ENCODE measurements at regions not wholly inside any gene's neighbourhood (a gene's known extent, or its start where the extent isn't known, plus 50 kb on each side); places are given as distances from the start of the nearest gene placed in this dataset.

DNA sequence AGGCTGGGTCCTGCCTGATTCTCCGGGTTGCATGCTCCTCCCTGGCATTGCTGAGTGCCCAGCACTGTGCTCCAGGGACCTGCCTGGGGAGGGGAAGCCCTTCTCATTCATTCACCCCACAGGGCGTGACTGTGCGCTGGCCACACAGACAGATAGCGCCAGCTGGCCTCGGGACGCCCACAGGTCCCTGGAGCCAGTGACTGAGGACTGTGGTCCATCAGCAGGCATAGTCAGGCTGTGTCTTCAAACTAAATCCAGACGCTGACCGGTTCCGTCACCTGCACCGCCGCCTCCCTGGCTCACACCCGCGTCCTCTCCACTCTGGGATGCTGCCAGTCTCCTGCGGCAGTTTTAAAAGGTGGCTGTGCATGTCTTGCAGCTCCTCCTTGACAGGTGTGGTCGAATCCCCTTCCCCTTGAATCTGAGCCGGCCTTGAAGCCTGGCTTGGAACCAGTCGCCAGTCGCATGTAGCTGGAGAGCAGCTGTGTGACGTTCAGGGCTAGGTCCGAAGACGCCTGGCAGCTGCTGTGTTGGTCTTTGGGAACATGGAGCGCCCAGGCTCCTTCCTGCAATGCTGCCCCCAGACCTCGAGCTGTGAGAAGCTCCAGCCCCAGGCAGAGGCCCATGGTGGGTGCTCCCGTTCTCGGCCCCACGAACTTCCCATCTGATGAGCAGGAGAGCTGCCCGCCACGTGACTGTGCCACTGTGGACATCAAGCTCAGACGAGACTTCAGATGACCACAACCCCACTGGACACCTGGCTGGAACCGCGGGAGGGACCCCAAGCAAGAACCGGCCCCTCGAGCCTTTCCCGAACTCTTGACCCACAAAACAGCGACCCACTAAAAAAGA, 94.1 kb downstream of the ADRA2C start:
- intact Hi-C loops (cut with micrococcal nuclease; ENCODE audit: unreplicated experiment), result no loop called here
- no peaks in the 10 kb centered on the region for H3K79me2 ChIP-seq (ENCODE audit: control insufficient read depth, insufficient read depth, low read length)

DNA sequence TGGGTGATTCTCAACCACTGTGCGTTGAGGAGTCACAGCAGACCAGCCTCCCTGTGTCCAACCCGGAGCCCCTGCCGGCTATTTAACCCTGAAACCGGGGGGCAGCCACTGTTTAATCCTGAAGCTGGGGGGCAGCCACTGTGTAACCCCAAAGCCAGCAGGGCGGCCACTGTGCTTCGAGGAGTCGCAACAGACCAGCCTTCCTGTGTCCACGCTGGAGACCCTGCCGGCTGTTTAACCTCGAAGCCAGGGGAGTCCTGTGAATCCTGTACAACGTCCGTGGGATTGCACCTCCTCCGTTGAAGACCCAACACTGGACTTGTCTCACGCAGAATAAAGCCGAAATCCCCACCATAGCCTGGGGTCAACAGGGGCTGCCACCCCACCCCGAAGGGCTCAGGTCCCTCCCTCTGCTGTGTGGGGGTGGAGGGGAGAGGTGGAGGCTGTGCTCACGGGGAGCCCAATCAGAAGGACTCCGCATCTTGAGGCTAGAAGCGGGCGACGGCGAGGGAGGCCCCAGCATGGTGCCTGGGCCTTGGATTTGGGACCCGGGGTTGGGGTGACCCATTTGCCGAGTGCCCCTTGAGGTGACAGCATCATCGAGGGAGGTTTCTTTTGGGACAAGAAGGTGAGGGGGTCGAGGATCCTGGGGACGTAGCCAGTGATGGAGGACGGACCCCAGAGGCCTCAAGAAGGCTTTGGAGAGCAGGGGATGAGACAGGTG, 94.9 kb downstream of the ADRA2C start:
- H3K79me2 ChIP-seq (ENCODE audit: control insufficient read depth, insufficient read depth, low read length), result no peaks in the 10 kb centered on the region
- ATAC-seq, result no peak
- no peaks in the 10 kb centered on the region for H3K36me3 ChIP-seq (ENCODE audit: control insufficient read depth in 2 of 2, insufficient read depth in 2 of 2, low read length in 1 of 2)
- CTCF ChIA-PET, result no interaction called here
- no peaks in the 10 kb centered on the region for H3K4me1 ChIP-seq (ENCODE audit: control insufficient read depth, insufficient read depth, low read length)
- RAD21 ChIA-PET (ENCODE audit: unreplicated experiment), result no interaction called here
- DNase-seq (ENCODE audit: low read depth, low spot score), result no peak
- no peaks in the 10 kb centered on the region for H3K9me3 ChIP-seq (replicated peaks; ENCODE audit: control insufficient read depth, insufficient read depth, low read length)
- no peaks in the 10 kb centered on the region for H4K20me1 ChIP-seq (ENCODE audit: control insufficient read depth, insufficient read depth)
- POLR2A ChIA-PET, result no interaction called here
- intact Hi-C loops (cut with micrococcal nuclease; ENCODE audit: unreplicated experiment), result no loop called here
- H3K27ac ChIP-seq (ENCODE audit: control insufficient read depth, insufficient read depth), result no peak overlapping the region
- in situ Hi-C loops (cut with MboI), result no loop called here
- WGBS (ENCODE audit: insufficient coverage, insufficient replicate concordance, low lambda C conversion rate, missing lambda C conversion rate), result 34% methylated on average over 28 of the region's 28 CpGs
- SMC1A ChIA-PET (ENCODE audit: uncharacterized antibody, unreplicated experiment), result no interaction called here
- H3K9ac ChIP-seq (ENCODE audit: control insufficient read depth, insufficient read depth, low read length), result no peak overlapping the region
- no peaks in the 10 kb centered on the region; a peak in 1 of 4 replicates for H3K27me3 ChIP-seq (replicated peaks in 1 of 2; ENCODE audit: control insufficient read depth in 2 of 2, insufficient read depth in 2 of 2, low read length in 1 of 2)
- BruUV-seq (replicated peaks), result no TSS peak
- H3K4me2 ChIP-seq (ENCODE audit: control insufficient read depth, insufficient read depth), result no peak overlapping the region
- H3K4me3 ChIP-seq, result no peak overlapping the region
- no peak overlapping the region for H2AFZ ChIP-seq (ENCODE audit: control insufficient read depth, low read depth, low read length)
- no peak for FAIRE-seq
- no peak for TF ChIP-seq NR2F1 (conservative IDR thresholded peaks at IDR 0.05)
- TF ChIP-seq CREB1 (IDR thresholded peaks at IDR 0.05; ENCODE audit: low read depth), result no peak
- TF ChIP-seq, protein P1, sequence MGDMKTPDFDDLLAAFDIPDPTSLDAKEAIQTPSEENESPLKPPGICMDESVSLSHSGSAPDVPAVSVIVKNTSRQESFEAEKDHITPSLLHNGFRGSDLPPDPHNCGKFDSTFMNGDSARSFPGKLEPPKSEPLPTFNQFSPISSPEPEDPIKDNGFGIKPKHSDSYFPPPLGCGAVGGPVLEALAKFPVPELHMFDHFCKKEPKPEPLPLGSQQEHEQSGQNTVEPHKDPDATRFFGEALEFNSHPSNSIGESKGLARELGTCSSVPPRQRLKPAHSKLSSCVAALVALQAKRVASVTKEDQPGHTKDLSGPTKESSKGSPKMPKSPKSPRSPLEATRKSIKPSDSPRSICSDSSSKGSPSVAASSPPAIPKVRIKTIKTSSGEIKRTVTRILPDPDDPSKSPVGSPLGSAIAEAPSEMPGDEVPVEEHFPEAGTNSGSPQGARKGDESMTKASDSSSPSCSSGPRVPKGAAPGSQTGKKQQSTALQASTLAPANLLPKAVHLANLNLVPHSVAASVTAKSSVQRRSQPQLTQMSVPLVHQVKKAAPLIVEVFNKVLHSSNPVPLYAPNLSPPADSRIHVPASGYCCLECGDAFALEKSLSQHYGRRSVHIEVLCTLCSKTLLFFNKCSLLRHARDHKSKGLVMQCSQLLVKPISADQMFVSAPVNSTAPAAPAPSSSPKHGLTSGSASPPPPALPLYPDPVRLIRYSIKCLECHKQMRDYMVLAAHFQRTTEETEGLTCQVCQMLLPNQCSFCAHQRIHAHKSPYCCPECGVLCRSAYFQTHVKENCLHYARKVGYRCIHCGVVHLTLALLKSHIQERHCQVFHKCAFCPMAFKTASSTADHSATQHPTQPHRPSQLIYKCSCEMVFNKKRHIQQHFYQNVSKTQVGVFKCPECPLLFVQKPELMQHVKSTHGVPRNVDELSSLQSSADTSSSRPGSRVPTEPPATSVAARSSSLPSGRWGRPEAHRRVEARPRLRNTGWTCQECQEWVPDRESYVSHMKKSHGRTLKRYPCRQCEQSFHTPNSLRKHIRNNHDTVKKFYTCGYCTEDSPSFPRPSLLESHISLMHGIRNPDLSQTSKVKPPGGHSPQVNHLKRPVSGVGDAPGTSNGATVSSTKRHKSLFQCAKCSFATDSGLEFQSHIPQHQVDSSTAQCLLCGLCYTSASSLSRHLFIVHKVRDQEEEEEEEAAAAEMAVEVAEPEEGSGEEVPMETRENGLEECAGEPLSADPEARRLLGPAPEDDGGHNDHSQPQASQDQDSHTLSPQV (IDR thresholded peaks at IDR 0.05), result no peak
- no peak for TF ChIP-seq RCOR1 (conservative IDR thresholded peaks at IDR 0.05; ENCODE audit: low read depth, low read length)
- TF ChIP-seq SREBF2 (IDR thresholded peaks at IDR 0.05; ENCODE audit: low read length), result no peak
- no peak for TF ChIP-seq JUNB (IDR thresholded peaks at IDR 0.05)
- no peak for TF ChIP-seq RBBP5 (conservative IDR thresholded peaks at IDR 0.05)
- TF ChIP-seq POLR2A (IDR thresholded peaks at IDR 0.05; ENCODE audit: low read depth, low read length), result no peak

More for the DNA sequence above, 94.1 kb downstream of the ADRA2C start:
- Histone ChIP-seq H2AFZ (ENCODE audit: control insufficient read depth, low read depth, low read length) (no peak overlapping the region), H3K36me3 (ENCODE audit: control insufficient read depth in 2 of 2, insufficient read depth in 2 of 2, low read length in 1 of 2) (no peaks in the 10 kb centered on the region), H3K27ac (ENCODE audit: control insufficient read depth, insufficient read depth) (no peak overlapping the region), H3K4me2 (ENCODE audit: control insufficient read depth, insufficient read depth) (no peak overlapping the region), H3K4me1 (ENCODE audit: control insufficient read depth, insufficient read depth, low read length) (no peaks in the 10 kb centered on the region), H3K27me3 (replicated peaks in 1 of 2; ENCODE audit: control insufficient read depth in 2 of 2, insufficient read depth in 2 of 2, low read length in 1 of 2) (no peaks in the 10 kb centered on the region; a peak in 1 of 4 replicates), H3K4me3 (no peak overlapping the region), H4K20me1 (ENCODE audit: control insufficient read depth, insufficient read depth) (no peaks in the 10 kb centered on the region), H3K9ac (ENCODE audit: control insufficient read depth, insufficient read depth, low read length) (no peak overlapping the region), H3K9me3 (replicated peaks; ENCODE audit: control insufficient read depth, insufficient read depth, low read length) (no peaks in the 10 kb centered on the region)
- 36% methylated on average over 35 of the region's 35 CpGs for WGBS (ENCODE audit: insufficient coverage, insufficient replicate concordance, low lambda C conversion rate, missing lambda C conversion rate)
- DNase-seq (ENCODE audit: low read depth, low spot score) (no peak), ATAC-seq (no peak), FAIRE-seq (no peak)
- BruUV-seq (replicated peaks), result no TSS peak
- CTCF ChIA-PET, result interaction anchor here (0.6 kb wide), 1 partner anchor 20 kb away, joined by 3 read pairs; no protein-coding TSS in a partner anchor
- RAD21 ChIA-PET (ENCODE audit: unreplicated experiment), result no interaction called here
- in situ Hi-C loops (cut with MboI), result no loop called here
- SMC1A ChIA-PET (ENCODE audit: uncharacterized antibody, unreplicated experiment), result no interaction called here
- POLR2A ChIA-PET, result no interaction called here
- TF ChIP-seq, protein P2, sequence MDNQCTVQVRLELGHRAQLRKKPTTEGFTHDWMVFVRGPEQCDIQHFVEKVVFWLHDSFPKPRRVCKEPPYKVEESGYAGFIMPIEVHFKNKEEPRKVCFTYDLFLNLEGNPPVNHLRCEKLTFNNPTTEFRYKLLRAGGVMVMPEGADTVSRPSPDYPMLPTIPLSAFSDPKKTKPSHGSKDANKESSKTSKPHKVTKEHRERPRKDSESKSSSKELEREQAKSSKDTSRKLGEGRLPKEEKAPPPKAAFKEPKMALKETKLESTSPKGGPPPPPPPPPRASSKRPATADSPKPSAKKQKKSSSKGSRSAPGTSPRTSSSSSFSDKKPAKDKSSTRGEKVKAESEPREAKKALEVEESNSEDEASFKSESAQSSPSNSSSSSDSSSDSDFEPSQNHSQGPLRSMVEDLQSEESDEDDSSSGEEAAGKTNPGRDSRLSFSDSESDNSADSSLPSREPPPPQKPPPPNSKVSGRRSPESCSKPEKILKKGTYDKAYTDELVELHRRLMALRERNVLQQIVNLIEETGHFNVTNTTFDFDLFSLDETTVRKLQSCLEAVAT (IDR thresholded peaks at IDR 0.05), result no peak

All from GM12878 (cell line).